ENCODE measurements at regions not wholly inside any gene's neighbourhood (a gene's known extent, or its start where the extent isn't known, plus 50 kb on each side); places are given as distances from the start of the nearest gene placed in this dataset.
"Not testable (repeated sequence)": the region's sequence is repeated elsewhere in the genome, so short reads cannot be mapped to it uniquely, and the experiment has no call there.

- DNase-seq = no peak
These were observed 145.8 kb downstream of the BARX1 start for GRCh38 chr9:93809204-93809940.

GRCh38 chr9:93808115-93809029, 146.8 kb downstream of the BARX1 start:
- DNase-seq = no peak

GRCh38 chr9:93807166-93808074, 147.7 kb downstream of the BARX1 start:
- peak; percentile 33 for DNase-seq

- no peak for DNase-seq
These were observed 153.4 kb downstream of the BARX1 start for GRCh38 chr9:93801581-93802284.

GRCh38 chr9:93801120-93801519, 154.0 kb downstream of the BARX1 start:
- DNase-seq = no peak

GRCh38 chr9:93792358-93792757, 162.8 kb downstream of the BARX1 start:
- DNase-seq = no peak

GRCh38 chr9:93786204-93786603, 169.0 kb downstream of the BARX1 start:
- no peak for DNase-seq

- DNase-seq = no peak
These were observed 178.3 kb downstream of the BARX1 start for GRCh38 chr9:93776873-93777272.

GRCh38 chr9:93776256-93776655, 178.9 kb downstream of the BARX1 start:
- no peak for DNase-seq

- no peak for DNase-seq
These were observed 180.6 kb downstream of the BARX1 start for GRCh38 chr9:93774331-93775102.

- DNase-seq = no peak
These were observed 183.9 kb downstream of the BARX1 start for GRCh38 chr9:93771276-93771675.

GRCh38 chr9:93761822-93762221, 185.4 kb downstream of the PHF2 start:
- no peak for DNase-seq

- DNase-seq = no peak
These were observed 173.7 kb downstream of the PHF2 start for GRCh38 chr9:93750045-93750444.

GRCh38 chr9:93748827-93749226, 172.4 kb downstream of the PHF2 start:
- not testable (repeated sequence) for DNase-seq

GRCh38 chr9:93731963-93732362, 155.6 kb downstream of the PHF2 start:
- no peak for DNase-seq

GRCh38 chr9:93730648-93731047, 154.3 kb downstream of the PHF2 start:
- DNase-seq = no peak

GRCh38 chr9:93730217-93730616, 153.8 kb downstream of the PHF2 start:
- DNase-seq = no peak
